ENCODE measurements at regions not wholly inside any gene's neighbourhood (a gene's known extent, or its start where the extent isn't known, plus 50 kb on each side); places are given as distances from the start of the nearest gene placed in this dataset.

DNA sequence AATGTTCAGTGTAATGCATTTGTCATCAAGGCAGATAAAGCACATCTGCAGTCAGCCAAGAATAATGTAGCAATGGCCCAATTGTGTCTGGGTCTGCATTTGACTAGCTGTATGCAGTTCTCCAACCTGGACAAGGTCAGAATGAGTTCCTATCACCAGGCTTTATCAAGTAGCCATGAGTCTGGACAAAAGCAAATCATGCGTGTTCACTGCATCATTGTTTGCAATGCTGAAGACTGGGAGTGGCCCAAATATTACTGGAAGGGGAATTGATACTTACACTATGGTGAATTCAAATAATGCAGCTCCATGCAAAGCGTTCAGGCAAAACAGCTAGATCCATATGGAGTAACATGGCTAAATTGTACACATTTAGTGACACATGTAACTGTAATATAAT lies 250.9 kb downstream of the TOX3 start:
- TF ChIP-seq, protein P1, sequence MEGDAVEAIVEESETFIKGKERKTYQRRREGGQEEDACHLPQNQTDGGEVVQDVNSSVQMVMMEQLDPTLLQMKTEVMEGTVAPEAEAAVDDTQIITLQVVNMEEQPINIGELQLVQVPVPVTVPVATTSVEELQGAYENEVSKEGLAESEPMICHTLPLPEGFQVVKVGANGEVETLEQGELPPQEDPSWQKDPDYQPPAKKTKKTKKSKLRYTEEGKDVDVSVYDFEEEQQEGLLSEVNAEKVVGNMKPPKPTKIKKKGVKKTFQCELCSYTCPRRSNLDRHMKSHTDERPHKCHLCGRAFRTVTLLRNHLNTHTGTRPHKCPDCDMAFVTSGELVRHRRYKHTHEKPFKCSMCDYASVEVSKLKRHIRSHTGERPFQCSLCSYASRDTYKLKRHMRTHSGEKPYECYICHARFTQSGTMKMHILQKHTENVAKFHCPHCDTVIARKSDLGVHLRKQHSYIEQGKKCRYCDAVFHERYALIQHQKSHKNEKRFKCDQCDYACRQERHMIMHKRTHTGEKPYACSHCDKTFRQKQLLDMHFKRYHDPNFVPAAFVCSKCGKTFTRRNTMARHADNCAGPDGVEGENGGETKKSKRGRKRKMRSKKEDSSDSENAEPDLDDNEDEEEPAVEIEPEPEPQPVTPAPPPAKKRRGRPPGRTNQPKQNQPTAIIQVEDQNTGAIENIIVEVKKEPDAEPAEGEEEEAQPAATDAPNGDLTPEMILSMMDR (IDR thresholded peaks at IDR 0.05; ENCODE audit: borderline replicate concordance) = no peak
- Histone ChIP-seq H3K27me3 (ENCODE audit: low read depth) (no peaks in the 10 kb centered on the region), H3K27ac (replicated peaks) (no peak overlapping the region), H3K4me1 (peaks cover 3% of the 10 kb centered on the region), H3K9me3 (replicated peaks) (peaks cover 9% of the 10 kb centered on the region), H3K4me3 (no peak overlapping the region), H3K36me3 (no peaks in the 10 kb centered on the region)
- no peak for DNase-seq
- intact Hi-C loops (cut with micrococcal nuclease) = no loop called here

DNA sequence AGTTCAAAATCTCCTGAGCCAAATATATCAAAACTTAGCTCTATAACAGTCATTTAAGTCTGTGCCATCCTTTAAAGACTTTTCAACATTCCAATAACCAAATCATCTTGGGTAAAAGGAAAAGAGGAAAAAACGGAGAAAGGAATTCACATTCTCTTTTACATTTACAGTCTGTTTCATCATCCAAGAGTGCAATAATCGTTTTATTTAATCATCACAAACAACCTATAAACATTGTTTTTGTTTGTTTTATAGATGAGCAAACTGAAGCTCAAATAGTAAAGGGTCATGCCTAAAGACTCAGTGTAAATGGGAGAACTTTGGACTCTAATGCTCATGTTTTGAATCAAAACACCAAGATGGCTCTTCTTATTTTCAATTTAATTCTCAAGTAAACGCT lies 252.3 kb downstream of the TOX3 start:
- H3K4me1 ChIP-seq = peaks cover 3% of the 10 kb centered on the region
- no peak overlapping the region for H3K4me3 ChIP-seq
- peaks cover 9% of the 10 kb centered on the region for H3K9me3 ChIP-seq (replicated peaks)
- H3K36me3 ChIP-seq = no peaks in the 10 kb centered on the region
- no peak overlapping the region for H3K27ac ChIP-seq (replicated peaks)
- TF ChIP-seq, protein P1 (IDR thresholded peaks at IDR 0.05; ENCODE audit: borderline replicate concordance) = no peak
- DNase-seq = no peak
- no peaks in the 10 kb centered on the region for H3K27me3 ChIP-seq (ENCODE audit: low read depth)
- intact Hi-C loops (cut with micrococcal nuclease) = no loop called here

DNA sequence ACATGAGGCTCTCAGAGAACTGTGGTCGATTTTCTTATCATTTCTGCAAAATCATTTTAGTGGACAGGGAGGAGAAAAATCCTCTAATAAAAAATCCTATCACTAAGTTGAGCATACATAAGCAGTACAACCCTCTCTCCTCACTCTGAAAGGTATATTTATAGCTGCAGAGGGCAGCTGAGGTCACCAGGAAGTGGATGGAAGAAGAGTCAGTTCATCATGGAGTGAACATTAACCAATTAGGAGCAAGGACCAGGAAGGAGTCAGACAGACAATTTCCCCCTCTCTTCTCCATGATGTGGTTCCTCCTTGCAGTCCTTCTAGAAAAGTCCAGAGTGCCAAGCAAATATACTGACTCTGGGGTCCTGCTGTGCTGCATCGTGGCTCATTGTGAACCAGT lies 253.7 kb downstream of the TOX3 start:
- peaks cover 3% of the 10 kb centered on the region for H3K4me1 ChIP-seq
- intact Hi-C loops (cut with micrococcal nuclease) = no loop called here
- no peak for DNase-seq
- H3K4me3 ChIP-seq = no peak overlapping the region
- H3K36me3 ChIP-seq = no peaks in the 10 kb centered on the region
- no peaks in the 10 kb centered on the region for H3K9me3 ChIP-seq (replicated peaks)
- TF ChIP-seq, protein P1 (IDR thresholded peaks at IDR 0.05; ENCODE audit: borderline replicate concordance) = no peak
- no peak overlapping the region for H3K27ac ChIP-seq (replicated peaks)
- no peaks in the 10 kb centered on the region for H3K27me3 ChIP-seq (ENCODE audit: low read depth)

DNA sequence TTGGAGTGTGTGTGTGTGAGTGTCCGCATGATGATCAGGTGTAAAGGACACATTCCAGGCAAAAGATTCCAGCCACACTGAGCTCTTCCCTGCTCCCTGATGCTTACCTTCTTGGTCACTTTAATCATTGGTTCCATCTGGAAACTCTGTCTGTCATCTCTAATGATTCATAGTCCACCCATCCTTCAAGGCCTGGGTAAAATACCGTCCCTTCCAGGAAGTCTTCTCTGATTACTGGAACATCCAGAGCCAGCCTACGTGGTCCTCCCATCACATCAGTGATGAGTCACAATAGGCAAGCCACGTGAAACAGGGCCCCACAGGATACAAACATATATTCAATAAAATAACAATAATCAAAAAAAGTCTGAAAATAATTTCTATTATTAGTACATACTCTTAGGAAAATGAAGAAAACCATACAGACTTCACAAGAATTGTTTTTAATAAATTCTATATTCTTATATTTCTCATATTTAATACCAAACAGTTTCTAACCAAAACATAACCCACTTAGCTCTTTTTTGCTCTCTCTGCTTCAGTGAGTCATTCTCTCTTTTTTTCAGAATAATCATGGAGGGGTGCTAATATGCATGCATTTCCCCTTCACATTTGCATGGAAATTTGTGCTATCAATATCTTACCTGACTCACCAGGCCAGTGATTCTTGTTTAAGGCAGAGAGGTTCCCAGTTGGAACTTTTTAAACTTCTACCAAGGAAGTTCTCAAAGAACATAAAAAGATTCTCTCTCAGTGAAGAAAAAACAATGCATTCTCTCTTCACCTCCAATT lies 263.2 kb downstream of the TOX3 start:
- DNase-seq = no peak
- no peaks in the 10 kb centered on the region for H3K9me3 ChIP-seq (replicated peaks)
- H3K4me3 ChIP-seq = no peak overlapping the region
- no peaks in the 10 kb centered on the region for H3K36me3 ChIP-seq
- H3K27me3 ChIP-seq (ENCODE audit: low read depth) = no peaks in the 10 kb centered on the region
- TF ChIP-seq, protein P1 (IDR thresholded peaks at IDR 0.05; ENCODE audit: borderline replicate concordance) = no peak
- intact Hi-C loops (cut with micrococcal nuclease) = no loop called here
- no peaks in the 10 kb centered on the region for H3K4me1 ChIP-seq
- no peak overlapping the region for H3K27ac ChIP-seq (replicated peaks)

DNA sequence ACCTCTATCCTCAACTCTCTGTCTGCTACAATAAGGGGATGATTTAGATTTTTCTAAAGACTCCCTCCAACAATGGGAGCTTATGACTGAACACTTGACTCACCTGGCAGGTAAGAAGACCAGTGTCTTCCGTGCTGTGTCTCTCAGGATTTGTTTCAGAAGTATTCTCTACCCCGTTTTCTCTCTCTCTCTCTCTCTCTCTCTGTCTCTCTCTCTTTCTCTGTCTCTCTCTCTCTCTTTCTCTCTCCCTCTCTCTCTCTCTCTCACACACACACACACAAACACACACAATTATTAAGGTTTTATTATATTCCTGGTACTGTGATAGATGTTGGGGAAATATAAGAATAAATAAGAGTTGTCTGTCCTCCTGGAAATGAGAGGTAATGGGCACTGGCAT lies 263.9 kb downstream of the TOX3 start:
- Histone ChIP-seq H3K4me3 (no peak overlapping the region), H3K9me3 (replicated peaks) (no peaks in the 10 kb centered on the region), H3K27me3 (ENCODE audit: low read depth) (no peaks in the 10 kb centered on the region), H3K36me3 (no peaks in the 10 kb centered on the region), H3K4me1 (no peaks in the 10 kb centered on the region), H3K27ac (replicated peaks) (no peak overlapping the region)
- intact Hi-C loops (cut with micrococcal nuclease) = no loop called here
- no peak for DNase-seq
- TF ChIP-seq, protein P1 (IDR thresholded peaks at IDR 0.05; ENCODE audit: borderline replicate concordance) = no peak

All from left ventricle myocardium inferior (tissue), 1 donor.